Suprapubic skin (tissue), 4 donors: ENCODE measurements at regions not wholly inside any gene's neighbourhood (a gene's known extent, or its start where the extent isn't known, plus 50 kb on each side); places are given as distances from the start of the nearest gene placed in this dataset.
"Not testable (repeated sequence)": the region's sequence is repeated elsewhere in the genome, so short reads cannot be mapped to it uniquely, and the experiment has no call there.

Experiments used
- CTCF ChIP-seq, 2 donors: fragments of 200-600 bp in 1 of 2; fragments of 450-650 bp in 1 of 2; sonication (generic) in 1 of 2; IDR thresholded peaks; one replicate each; pipeline ENCODE4 v1.5.1; 2016 to 2019; ENCODE audit warnings: antibody characterized with exemption in 2 of 2, mild to moderate bottlenecking in 1 of 2, moderate library complexity in 1 of 2
- POLR2A ChIP-seq, 2 donors: fragments of 450-650 bp; IDR thresholded peaks; one replicate each; pipeline ENCODE4 v1.6.1; 2017; ENCODE audit warnings: antibody characterized with exemption in 2 of 2, mild to moderate bottlenecking in 2 of 2, moderate library complexity in 2 of 2
- POLR2AphosphoS5 ChIP-seq, 3 donors: sonication (generic); formaldehyde crosslinking; IDR thresholded peaks; one replicate each; pipeline ENCODE4 v1.6.1; 2017; ENCODE audit warnings: antibody characterized with exemption in 3 of 3

DNA sequence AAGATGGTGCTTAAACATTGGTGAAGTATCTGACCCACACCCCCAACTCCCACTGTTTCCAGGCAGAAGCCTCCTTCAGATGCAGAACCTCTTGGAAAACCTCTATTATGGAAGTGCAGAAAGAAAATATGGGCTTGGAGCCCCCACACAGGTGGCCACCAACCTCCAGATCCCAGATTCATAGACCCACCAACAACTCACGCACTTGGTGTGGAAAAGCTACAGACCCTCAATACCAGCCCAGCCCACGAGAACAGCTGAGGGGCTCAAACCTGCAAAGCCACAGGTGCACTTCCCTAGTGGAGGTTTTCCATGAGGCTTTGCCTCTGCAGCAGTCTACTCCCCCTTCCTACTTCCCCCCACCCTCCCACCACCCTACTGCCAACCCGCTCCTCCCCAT, 232.0 kb downstream of the CWH43 start:
- TF ChIP-seq CTCF, POLR2A, POLR2AphosphoS5 (IDR thresholded peaks at IDR 0.05): not testable (repeated sequence)
